Nephron (organoid): ENCODE measurements at regions not wholly inside any gene's neighbourhood (a gene's known extent, or its start where the extent isn't known, plus 50 kb on each side); places are given as distances from the start of the nearest gene placed in this dataset.

Experiments used
- H3K27ac Mint-ChIP-seq, 3 experiments: 2 replicates each; pipeline ENCODE4 v1.8.0; 2020; ENCODE audit warnings: mixed read lengths in 3 of 3, mild to moderate bottlenecking in 2 of 3, moderate library complexity in 1 of 3
- H3K27me3 Mint-ChIP-seq: 2 replicates; pipeline ENCODE4 v1.8.0; 2021; ENCODE audit warnings: low read depth, mild to moderate bottlenecking, moderate library complexity, mixed read lengths
- H3K36me3 Mint-ChIP-seq: 2 replicates; pipeline ENCODE4 v1.8.0; 2020; ENCODE audit warnings: low read depth, mixed read lengths
- H3K4me1 Mint-ChIP-seq: 2 replicates; pipeline ENCODE4 v1.8.0; 2020; ENCODE audit warnings: mixed read lengths
- H3K4me3 Mint-ChIP-seq, 3 experiments: 2 replicates each; pipeline ENCODE4 v1.8.0; 2020; ENCODE audit warnings: mild to moderate bottlenecking in 3 of 3, mixed read lengths in 3 of 3, moderate library complexity in 2 of 3
- H3K9me3 Mint-ChIP-seq: 2 replicates; pipeline ENCODE4 v1.8.0; 2020; ENCODE audit warnings: mixed read lengths
- TF ChIP-seq, protein P1 (sequence below), 3 experiments: fragments of 200-600 bp; sonication (generic); IDR thresholded peaks; one replicate each; pipeline ENCODE4 v1.5.0; 2021; ENCODE audit warnings: antibody characterized with exemption in 3 of 3; ENCODE audit not compliant: unreplicated experiment in 3 of 3

DNA sequence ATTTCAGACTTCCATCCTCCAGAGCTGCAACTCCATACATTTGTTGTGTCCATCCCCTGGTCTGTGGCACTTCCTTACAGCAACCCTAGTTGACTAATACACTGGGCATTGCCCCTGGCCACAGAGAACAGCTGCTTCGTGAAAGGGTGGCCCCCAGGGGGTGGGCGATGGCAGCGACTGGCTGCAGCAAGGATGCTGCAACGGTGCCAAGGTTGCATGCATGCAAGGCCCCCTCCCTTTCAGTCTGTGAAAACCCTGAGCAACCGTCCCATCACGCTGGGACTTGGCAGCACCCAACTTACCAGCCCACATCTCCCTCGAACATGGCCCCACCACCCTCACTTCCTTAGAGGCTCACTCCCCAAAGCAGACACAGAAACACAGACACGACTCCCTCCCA lies 162.5 kb downstream of the MED10 start:
- TF ChIP-seq, protein P1, sequence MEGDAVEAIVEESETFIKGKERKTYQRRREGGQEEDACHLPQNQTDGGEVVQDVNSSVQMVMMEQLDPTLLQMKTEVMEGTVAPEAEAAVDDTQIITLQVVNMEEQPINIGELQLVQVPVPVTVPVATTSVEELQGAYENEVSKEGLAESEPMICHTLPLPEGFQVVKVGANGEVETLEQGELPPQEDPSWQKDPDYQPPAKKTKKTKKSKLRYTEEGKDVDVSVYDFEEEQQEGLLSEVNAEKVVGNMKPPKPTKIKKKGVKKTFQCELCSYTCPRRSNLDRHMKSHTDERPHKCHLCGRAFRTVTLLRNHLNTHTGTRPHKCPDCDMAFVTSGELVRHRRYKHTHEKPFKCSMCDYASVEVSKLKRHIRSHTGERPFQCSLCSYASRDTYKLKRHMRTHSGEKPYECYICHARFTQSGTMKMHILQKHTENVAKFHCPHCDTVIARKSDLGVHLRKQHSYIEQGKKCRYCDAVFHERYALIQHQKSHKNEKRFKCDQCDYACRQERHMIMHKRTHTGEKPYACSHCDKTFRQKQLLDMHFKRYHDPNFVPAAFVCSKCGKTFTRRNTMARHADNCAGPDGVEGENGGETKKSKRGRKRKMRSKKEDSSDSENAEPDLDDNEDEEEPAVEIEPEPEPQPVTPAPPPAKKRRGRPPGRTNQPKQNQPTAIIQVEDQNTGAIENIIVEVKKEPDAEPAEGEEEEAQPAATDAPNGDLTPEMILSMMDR (IDR thresholded peaks at IDR 0.05; ENCODE audit: unreplicated experiment in 3 of 3), result no peak
- H3K27me3 Mint-ChIP-seq, result peaks cover 12% of the 10 kb centered on the region
- H3K4me3 Mint-ChIP-seq, result no peak overlapping the region
- H3K9me3 Mint-ChIP-seq, result no peaks in the 10 kb centered on the region
- no peaks in the 10 kb centered on the region for H3K4me1 Mint-ChIP-seq
- no peak overlapping the region for H3K27ac Mint-ChIP-seq
- H3K36me3 Mint-ChIP-seq, result no peaks in the 10 kb centered on the region

DNA sequence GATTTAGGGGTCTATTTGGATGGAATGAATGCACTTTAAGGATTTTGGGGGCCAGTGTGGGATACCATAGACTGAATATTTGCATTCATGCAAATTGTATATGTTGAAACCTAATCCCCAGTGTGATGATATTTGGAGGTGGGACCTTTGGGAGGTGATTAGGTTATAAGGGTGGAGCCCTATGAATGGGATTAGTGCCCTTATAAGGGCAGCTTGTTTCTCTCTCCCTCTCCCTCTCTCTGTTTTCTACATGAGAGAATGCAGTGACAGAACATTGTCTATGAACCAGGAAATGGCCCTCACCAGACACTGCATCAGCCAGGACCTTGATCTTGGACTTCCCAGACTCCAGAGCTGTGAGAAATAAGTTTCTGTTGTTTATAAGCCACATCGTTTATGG lies 166.1 kb downstream of the MED10 start:
- Mint-ChIP-seq H3K27me3 (peaks cover 7% of the 10 kb centered on the region), H3K9me3 (peaks cover 2% of the 10 kb centered on the region)
- TF ChIP-seq, protein P1 (IDR thresholded peaks at IDR 0.05; ENCODE audit: unreplicated experiment in 3 of 3), result no peak

DNA sequence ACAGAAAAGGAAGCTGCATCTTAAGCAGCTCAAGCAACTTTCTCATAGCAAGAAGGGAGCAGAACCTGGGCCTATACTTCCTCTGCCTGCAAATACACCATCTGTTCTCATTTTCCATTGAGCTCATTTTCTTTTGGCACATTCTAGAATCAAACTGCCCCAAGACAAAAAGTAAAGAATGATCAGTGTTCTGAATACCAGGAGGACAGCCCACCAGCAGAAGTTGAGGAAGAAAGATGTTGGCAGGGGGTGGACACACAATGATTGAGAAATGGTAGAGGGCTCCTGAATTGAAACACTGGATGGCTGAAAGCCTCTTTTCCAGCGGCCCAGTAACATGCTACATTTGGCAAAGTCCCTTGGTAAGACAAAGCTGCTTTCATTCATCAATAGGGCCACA lies 171.8 kb downstream of the MED10 start:
- H3K4me3 Mint-ChIP-seq, result no peak overlapping the region
- H3K36me3 Mint-ChIP-seq, result no peaks in the 10 kb centered on the region
- no peaks in the 10 kb centered on the region for H3K4me1 Mint-ChIP-seq
- no peak overlapping the region for H3K27ac Mint-ChIP-seq
- peaks cover 2% of the 10 kb centered on the region for H3K9me3 Mint-ChIP-seq
- TF ChIP-seq, protein P1 (IDR thresholded peaks at IDR 0.05; ENCODE audit: unreplicated experiment in 3 of 3), result no peak
- H3K27me3 Mint-ChIP-seq, result peaks cover 25% of the 10 kb centered on the region

More for the DNA sequence above, 166.1 kb downstream of the MED10 start:
- no peaks in the 10 kb centered on the region for H3K4me1 Mint-ChIP-seq
- no peak overlapping the region for H3K27ac Mint-ChIP-seq
- H3K4me3 Mint-ChIP-seq, result no peak overlapping the region
- H3K36me3 Mint-ChIP-seq, result no peaks in the 10 kb centered on the region

DNA sequence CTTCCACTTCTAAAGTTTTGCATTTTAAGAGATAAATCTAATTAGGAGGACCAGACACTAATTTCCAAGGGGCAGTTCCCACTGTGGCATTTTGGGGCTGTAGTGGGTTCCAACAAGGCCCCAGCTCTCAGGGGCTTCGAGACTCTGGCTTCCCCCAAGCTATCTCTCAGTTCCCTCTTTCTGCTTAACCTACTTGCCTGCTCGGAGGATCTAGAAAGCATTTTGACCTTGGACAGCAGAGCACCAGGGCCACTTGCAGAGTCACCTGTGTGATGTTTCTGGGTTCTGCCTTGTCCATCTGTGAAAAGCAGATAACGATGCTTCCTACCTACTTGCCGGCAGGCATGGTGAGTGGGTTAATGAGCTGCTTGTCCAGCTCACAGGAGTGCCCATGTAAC lies 175.4 kb downstream of the MED10 start:
- H3K9me3 Mint-ChIP-seq, result peaks cover 2% of the 10 kb centered on the region
- no peak overlapping the region for H3K27ac Mint-ChIP-seq
- H3K4me1 Mint-ChIP-seq, result no peaks in the 10 kb centered on the region
- peaks cover 26% of the 10 kb centered on the region for H3K27me3 Mint-ChIP-seq
- H3K36me3 Mint-ChIP-seq, result no peaks in the 10 kb centered on the region
- H3K4me3 Mint-ChIP-seq, result no peak overlapping the region
- TF ChIP-seq, protein P1 (IDR thresholded peaks at IDR 0.05; ENCODE audit: unreplicated experiment in 3 of 3), result no peak

DNA sequence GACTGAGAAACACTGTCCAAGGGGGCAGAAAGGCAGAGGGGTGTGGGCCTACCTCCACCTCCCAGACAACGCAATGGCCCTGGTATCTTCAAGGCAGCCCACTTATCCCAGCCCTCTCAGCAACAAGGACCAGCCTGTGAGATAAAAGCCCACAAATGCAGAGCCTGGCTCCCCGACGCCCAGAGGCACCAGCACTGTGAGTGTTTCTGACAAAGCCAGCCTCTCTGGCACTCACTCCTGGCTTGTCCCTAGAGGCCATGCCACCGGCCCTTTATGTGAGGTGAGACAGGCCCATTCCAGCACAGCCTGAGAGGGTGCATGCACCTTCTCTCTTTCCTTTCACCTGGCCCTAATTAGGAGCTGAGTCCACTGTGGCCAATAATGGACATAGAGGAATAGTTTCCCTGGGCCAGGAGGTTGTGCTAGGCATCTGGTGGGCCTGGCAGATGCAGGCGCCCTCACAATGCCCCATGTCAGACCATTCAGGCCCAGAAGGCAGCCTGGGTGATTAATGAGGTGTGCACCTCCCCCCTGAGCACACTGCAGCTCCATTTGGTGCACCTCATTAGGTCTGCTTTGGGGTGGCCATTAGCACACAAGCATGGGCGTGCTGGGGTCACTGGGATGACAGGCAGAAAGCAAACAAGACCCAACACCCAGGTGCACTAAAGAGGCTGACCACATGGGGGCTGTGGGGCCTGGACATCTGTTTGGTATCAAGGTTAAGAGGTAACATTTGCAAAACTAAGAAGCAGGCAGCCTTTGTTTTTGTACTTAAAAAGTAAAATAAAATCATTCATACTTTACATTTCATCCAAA lies 176.0 kb downstream of the MED10 start:
- Mint-ChIP-seq H3K27me3 (peaks cover 26% of the 10 kb centered on the region), H3K36me3 (no peaks in the 10 kb centered on the region), H3K27ac (no peak overlapping the region), H3K4me1 (no peaks in the 10 kb centered on the region), H3K9me3 (peaks cover 2% of the 10 kb centered on the region), H3K4me3 (no peak overlapping the region)
- TF ChIP-seq, protein P1 (IDR thresholded peaks at IDR 0.05; ENCODE audit: unreplicated experiment in 3 of 3), result no peak

DNA sequence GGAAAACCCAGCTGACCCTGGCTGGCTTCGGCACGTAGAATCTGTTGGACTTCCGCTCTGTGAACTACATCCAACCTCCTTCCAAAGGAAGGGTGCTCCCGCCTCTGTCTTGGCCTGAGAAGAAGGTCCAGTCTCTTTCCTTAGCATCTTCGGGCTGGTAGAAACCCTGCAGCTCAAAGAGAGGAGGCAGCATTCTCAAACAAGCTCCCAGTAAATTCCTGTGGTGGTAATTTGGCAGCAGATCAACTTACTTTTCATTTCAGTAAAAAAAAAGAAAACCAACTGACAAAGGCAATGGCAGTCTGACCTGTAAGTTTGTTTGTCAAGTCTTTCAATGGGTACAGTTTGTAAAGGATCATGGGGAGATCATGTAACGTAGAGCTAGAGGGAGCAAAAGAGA lies 176.7 kb downstream of the MED10 start:
- Mint-ChIP-seq H3K27ac (no peak overlapping the region), H3K27me3 (peaks cover 22% of the 10 kb centered on the region), H3K36me3 (no peaks in the 10 kb centered on the region), H3K9me3 (peaks cover 6% of the 10 kb centered on the region), H3K4me1 (no peaks in the 10 kb centered on the region), H3K4me3 (no peak overlapping the region)
- TF ChIP-seq, protein P1 (IDR thresholded peaks at IDR 0.05; ENCODE audit: unreplicated experiment in 3 of 3), result no peak
